HUDEP-2 (cell line): ENCODE measurements at regions not wholly inside any gene's neighbourhood (a gene's known extent, or its start where the extent isn't known, plus 50 kb on each side); places are given as distances from the start of the nearest gene placed in this dataset.
"Not testable (repeated sequence)": the region's sequence is repeated elsewhere in the genome, so short reads cannot be mapped to it uniquely, and the experiment has no call there.

Experiments
- DNase-seq, 76 experiments: peaks; one replicate each; lab custom pipeline; 2025; ENCODE audit not compliant: unreplicated experiment in 76 of 76; lab: John Stamatoyannopoulos, UW

DNA sequence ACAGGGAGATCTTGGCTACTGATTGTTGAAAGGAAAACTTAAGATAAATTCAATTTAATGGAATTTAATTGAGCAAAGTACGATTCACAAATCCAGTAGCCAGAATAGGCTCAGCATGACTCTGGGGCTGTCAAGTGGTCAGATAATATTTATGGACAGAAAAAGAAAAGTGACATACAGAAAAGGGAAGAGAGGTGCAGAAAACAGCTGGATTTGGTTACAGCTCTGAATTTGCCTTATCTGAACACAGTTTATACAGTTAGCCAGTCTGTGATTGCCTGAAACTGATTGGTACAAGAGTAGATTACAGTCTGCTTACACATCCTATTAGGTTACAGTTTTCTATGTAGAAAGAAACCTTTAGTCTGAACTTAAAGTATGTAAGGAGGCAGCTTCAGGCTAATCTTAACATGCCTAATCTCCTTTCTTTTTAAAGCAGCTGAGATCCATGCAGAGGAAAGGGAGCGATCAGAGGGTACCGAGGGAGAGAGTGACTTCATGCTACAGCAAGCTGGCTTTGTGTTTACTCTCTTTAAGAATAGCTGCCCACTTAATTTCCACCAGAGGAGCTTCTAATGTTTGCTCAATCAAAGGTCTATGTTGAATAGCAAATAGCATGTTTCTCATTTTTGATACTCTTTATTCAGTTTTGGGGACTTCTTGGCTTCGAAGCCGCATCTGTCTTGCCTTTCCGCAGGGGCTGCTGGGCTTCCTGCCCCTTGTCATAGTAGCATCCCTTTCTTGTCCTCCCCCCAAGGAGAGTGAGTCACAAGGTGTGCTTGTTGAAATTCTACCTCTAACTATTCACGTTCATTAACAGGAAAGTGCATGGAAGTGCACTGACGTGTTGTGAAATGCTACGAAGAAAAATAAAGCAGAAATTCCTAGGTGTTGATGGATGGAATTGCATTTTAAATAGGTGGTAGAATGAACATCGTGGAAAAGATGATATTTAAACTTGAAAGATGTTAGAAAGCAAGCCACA, 761.2 kb downstream of the TAF11L14 start:
- no peak for DNase-seq

DNA sequence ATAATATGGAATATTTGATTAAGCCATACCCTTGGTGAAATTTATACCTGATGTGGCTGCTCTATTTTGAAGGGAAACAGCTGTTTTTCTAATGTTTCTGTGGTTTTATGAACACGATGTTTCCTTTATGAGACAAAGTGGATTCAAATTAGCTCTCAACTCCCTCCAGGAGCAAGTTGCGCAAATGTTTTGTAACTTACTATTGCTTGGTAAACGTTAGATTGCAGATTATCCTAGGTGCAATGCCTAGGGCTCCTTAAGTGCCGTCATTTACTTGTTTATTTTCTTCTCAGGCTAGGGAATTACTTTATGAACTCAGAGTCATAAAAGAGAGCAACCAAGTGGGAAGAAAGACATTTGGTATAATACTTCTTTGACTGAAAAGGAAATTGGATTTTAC, 763.1 kb downstream of the TAF11L14 start:
- DNase-seq: no peak

DNA sequence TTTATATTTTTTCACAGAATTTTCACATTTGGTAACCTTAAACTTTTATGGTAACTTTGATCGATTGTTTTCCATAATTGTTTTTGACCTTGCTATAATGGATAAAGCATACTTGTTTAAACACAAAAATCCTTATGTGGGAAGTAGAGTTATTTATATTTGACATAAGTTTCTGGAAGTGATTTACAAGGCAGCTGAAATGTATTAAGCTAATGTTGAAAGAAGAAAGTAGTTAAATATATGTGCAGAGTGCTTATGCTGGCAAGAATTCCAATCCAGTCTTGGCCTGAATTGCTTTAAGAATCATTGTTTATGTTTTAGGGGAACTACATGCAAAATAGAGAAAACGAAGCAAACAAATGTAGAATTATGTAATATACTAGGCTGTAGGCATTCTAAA, 763.6 kb downstream of the TAF11L14 start:
- DNase-seq: no peak

- DNase-seq: not testable (repeated sequence)
Measured at GRCh38 chr5:18399461-18400327, 765.4 kb downstream of the TAF11L14 start.

DNA sequence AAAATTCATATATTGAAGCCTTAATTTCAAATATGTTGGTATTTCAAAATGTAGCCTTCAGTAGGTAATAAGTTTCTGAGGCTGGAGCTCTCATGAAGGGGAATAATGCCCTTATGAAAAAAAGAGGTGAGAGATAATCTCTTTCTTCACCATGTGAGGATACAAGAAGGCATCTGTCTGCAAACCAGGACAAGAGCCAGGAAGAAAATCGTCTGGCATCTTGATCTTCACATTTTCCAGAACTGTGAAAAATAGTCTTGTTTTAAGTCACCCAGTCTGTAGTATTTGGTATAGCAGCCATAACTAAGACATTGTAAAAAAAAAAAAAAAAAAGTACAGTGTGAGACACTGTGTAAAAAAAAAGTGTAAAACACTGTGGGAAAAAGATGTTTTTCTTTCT, 768.9 kb downstream of the TAF11L14 start:
- DNase-seq: no peak

DNA sequence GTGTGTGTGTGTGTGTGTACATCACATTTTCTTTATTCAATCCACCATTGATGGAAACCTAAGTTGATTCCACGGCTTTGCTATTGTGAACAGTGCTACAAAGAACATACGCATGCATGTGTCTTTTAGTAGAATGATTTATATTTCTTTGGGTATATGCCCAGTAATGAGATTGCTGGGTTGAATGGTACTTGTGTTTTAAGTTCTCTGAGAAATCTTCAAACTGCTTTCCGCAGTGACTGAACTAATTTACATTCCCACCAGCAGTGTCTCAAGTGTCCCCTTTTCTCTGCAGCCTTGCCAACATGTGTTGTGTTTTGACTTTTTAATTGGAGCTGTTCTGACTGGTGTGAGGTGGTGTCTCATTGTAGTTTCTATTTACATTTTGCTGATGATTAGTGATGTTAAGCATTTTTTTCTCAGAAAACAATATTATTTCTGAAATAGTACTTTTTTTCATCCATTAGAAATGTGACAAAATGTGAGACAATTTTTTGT, 769.7 kb downstream of the TAF11L14 start:
- DNase-seq: no peak

- DNase-seq: no peak
Measured at GRCh38 chr5:18420711-18421110, 786.5 kb downstream of the TAF11L14 start.

GRCh38 chr5:18433336-18433735, 799.1 kb downstream of the TAF11L14 start:
- DNase-seq: no peak

DNA sequence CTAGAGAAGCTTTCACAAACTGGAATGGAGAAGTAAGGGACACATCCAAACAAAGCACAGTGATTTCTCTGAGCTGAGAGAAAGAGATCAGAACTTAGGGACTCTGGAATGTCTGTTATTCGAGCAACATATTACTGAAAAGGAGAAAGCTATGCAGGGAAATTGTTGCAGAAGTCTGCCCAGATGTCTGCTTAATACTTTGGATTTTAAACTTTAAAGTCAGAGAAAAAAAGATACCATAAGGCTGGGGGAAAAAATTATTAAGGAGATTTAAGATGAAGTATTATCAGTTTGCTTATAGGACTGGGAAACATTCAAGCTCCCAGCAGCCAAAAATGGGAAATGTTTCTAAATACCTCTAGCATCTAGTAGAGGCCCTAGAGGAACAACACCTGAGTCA, 803.9 kb downstream of the TAF11L14 start:
- DNase-seq: no peak

DNA sequence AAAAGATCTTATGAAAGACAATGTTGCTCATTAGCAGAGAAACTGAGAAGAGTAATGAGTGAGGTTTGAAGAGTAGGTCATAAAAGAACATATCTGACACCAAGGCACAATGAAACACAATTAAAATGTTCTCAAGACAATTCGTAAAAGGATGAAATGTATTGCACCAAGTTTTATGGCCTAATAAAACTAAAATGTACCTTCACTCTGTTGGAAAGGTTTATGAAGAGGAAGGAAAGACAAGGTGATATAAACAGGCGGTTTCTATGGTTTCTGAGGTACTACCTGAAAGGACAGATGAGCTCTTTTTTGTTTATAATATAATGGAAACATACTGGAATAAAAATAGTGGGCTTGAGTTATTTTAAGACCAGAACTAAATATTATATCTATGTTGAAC, 821.3 kb downstream of the TAF11L14 start:
- no peak for DNase-seq

- DNase-seq: no peak
Measured at GRCh38 chr5:18457255-18457654, 823.0 kb downstream of the TAF11L14 start.

- DNase-seq: no peak
Measured at GRCh38 chr5:18461766-18462165, 827.5 kb downstream of the TAF11L14 start.

GRCh38 chr5:18465833-18466681, 831.8 kb downstream of the TAF11L14 start:
- DNase-seq: peak in 21 of 76 experiments; percentile 0 to 51 (median 3)

- no peak for DNase-seq
Measured at GRCh38 chr5:18466731-18467130, 832.5 kb downstream of the TAF11L14 start.

- DNase-seq: not testable (repeated sequence)
Measured at GRCh38 chr5:18471791-18472190, 837.5 kb downstream of the TAF11L14 start.

DNA sequence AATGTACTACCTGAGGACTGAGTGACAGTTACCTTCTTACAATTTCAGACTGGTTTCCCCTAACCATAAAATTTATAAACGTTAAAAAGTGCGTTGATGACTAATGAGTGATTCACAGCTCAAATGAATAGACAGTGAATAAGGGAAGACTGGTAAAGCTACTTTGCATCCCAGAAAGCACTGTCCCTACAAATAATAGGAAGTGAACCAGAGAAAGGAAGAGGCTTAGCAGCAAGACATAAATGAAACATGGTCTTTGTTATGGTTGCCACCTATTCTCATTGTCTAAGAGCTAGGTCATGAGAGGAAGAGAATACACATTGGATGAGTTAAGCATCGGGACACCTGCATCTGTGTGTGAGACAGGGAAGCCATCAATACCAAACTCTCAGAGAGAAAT, 849.2 kb downstream of the TAF11L14 start:
- no peak for DNase-seq

DNA sequence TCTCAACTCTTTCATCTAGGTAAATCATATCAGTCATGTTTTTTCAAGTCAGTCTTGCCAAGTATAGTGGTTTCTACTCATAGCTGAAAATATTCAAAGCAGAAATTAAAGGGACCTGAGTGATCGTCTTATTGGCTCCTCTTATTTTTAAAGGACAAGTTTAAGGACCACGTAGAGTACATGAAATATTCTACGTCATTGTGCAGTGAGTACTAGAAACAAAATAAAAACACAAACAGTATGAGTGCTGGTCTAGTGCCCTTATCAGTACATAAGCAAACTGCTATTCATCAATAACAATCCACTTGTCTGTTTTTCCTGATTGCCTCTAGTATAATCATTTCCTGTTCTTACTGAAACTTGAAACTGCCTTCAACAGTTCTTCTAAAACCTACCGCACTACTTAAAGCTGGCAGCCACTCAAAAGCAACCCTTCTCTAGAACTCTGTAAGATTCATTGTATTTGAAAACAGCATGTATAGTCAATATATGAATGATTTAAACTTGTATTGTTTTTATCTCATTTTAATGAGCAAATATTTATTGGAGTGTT, 853.7 kb downstream of the TAF11L14 start:
- no peak for DNase-seq

- DNase-seq: no peak
Measured at GRCh38 chr5:18489703-18490102, 855.4 kb downstream of the TAF11L14 start.

GRCh38 chr5:18491349-18491748, 857.1 kb downstream of the TAF11L14 start:
- no peak for DNase-seq

DNA sequence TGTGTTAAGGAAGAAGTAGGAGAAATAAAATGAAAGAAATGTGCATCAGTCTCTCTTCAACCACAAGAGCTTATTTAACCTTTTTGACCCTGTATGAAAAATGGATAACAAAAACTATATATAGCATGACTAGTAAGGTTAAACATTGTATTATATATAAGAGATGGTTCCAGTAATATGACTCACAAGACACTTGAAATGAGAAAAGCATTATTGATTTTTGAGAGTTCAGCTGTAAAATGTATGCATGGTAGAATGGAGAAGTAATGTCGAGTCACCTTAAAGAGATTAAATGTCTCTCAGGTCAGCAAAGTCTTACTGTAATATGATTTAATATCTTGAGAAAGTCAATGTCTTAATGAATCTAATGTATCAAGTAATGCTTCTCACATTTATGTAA, 860.9 kb downstream of the TAF11L14 start:
- DNase-seq: no peak
